Common myeloid progenitor, CD34-positive (primary cell): ENCODE measurements at regions not wholly inside any gene's neighbourhood (a gene's known extent, or its start where the extent isn't known, plus 50 kb on each side); places are given as distances from the start of the nearest gene placed in this dataset.

Experiments used
- CTCF ChIA-PET: fragments of 350-600 bp; sonication (Branson Sonifier 250); formaldehyde crosslinking; loops from one replicate; lab custom pipeline; 2021; ENCODE audit warnings: antibody characterized with exemption; lab: Charles Lee
- POLR2A ChIA-PET: fragments of 350-600 bp; sonication (Branson Sonifier 250); formaldehyde crosslinking; loops from one replicate; lab custom pipeline; 2021; ENCODE audit warnings: antibody characterized with exemption; lab: Charles Lee
- DNase-seq, 3 donors: peaks; one replicate each; pipeline versions ENCODE4 v3.0.0 to v3.0.0-alpha.2; 2013
- H3K27ac ChIP-seq, 2 experiments: 1 replicate in 1 of 2; 2 replicates in 1 of 2; pipeline ENCODE4 v1.7.0; 2013; ENCODE audit warnings: inconsistent platforms in 2 of 2, low read length in 2 of 2, mild to moderate bottlenecking in 2 of 2, low read depth in 1 of 2, moderate library complexity in 1 of 2; ENCODE audit not compliant: severe bottlenecking in 2 of 2, insufficient read depth in 1 of 2, poor library complexity in 1 of 2
- H3K27me3 ChIP-seq, 5 experiments: replicated peaks in 2 of 5; 1 replicate in 3 of 5; 2 replicates in 2 of 5; pipeline versions ENCODE4 v1.6.1 to v1.7.0; 2013; ENCODE audit warnings: low read length in 4 of 5, mild to moderate bottlenecking in 2 of 5, moderate library complexity in 2 of 5, inconsistent platforms in 1 of 5; ENCODE audit not compliant: insufficient read depth in 5 of 5, control insufficient read depth in 4 of 5
- H3K36me3 ChIP-seq, 4 experiments: 1 replicate in 2 of 4; 2 replicates in 2 of 4; pipeline versions ENCODE4 v1.6.1 to v1.7.0; 2013; ENCODE audit warnings: low read length in 3 of 4, control low read depth in 1 of 4, mild to moderate bottlenecking in 1 of 4; ENCODE audit not compliant: control insufficient read depth in 4 of 4, insufficient read depth in 4 of 4
- H3K4me1 ChIP-seq, 4 experiments: 1 replicate in 3 of 4; 2 replicates in 1 of 4; pipeline versions ENCODE4 v1.6.1 to v1.7.1; 2013; ENCODE audit warnings: low read length in 3 of 4, mild to moderate bottlenecking in 3 of 4, control low read depth in 1 of 4, inconsistent platforms in 1 of 4, moderate library complexity in 1 of 4; ENCODE audit not compliant: control insufficient read depth in 4 of 4, insufficient read depth in 4 of 4; ENCODE audit errors: control extremely low read depth in 1 of 4
- H3K4me3 ChIP-seq, 7 experiments: 1 replicate in 4 of 7; 2 replicates in 3 of 7; pipeline versions ENCODE4 v1.5.1 to v1.7.0; 2013; ENCODE audit warnings: mild to moderate bottlenecking in 7 of 7, low read length in 6 of 7, moderate library complexity in 6 of 7, inconsistent platforms in 2 of 7, low read depth in 2 of 7, control low read depth in 1 of 7; ENCODE audit not compliant: insufficient read depth in 4 of 7, control insufficient read depth in 1 of 7; ENCODE audit errors: extremely low read depth in 1 of 7
- H3K9me3 ChIP-seq, 5 experiments: 1 replicate in 4 of 5; 2 replicates in 1 of 5; pipeline versions ENCODE4 v1.6.1 to v1.7.1; 2013; ENCODE audit warnings: low read length in 4 of 5, mild to moderate bottlenecking in 2 of 5, inconsistent platforms in 1 of 5, low read depth in 1 of 5, moderate library complexity in 1 of 5; ENCODE audit not compliant: control insufficient read depth in 4 of 5, insufficient read depth in 2 of 5; ENCODE audit errors: control extremely low read depth in 1 of 5
- WGBS: methylation state at CpG from one replicate; pipeline ENCODE4 v1.1.5; 2013; ENCODE audit not compliant: insufficient coverage; 5-methylcytosine and 5-hydroxymethylcytosine counted together

DNA sequence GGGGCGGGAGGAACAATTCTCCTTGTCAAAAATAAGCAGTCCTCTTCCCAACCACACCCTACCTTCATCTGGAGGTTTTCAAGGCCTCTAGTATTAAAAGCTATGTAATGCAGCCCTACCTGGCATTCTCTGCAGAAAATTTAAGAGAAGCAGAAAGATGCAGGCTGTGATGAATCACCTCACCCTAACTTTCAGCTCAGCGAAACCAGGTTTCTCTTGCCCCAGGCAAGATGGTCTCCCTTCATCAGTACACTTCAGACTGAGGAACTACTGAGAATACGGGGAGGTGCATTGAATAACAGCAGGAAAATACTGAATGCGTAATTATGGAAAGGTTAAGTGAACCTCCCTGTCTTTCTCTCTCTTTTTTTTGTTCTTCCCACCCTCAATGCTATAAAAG, 437.6 kb upstream of the KLF12 start:
- Histone ChIP-seq H3K27me3 (peaks cover 4 to 19% (median 11%) of the 10 kb centered on the region in 5 experiments), H3K9me3 (no peaks in the 10 kb centered on the region), H3K4me1 (peaks cover 0 to 15% (median 7%) of the 10 kb centered on the region in 4 experiments), H3K27ac (no peak overlapping the region), H3K4me3 (no peak overlapping the region), H3K36me3 (no peaks in the 10 kb centered on the region)
- 100% methylated on average over 2 of the region's 4 CpGs for WGBS
- ChIA-PET POLR2A (no interaction called here), CTCF (interaction anchor here (0.8 kb wide), 1 partner anchor 10 kb away, joined by 3 read pairs; no protein-coding TSS in a partner anchor)
- no peak for DNase-seq

DNA sequence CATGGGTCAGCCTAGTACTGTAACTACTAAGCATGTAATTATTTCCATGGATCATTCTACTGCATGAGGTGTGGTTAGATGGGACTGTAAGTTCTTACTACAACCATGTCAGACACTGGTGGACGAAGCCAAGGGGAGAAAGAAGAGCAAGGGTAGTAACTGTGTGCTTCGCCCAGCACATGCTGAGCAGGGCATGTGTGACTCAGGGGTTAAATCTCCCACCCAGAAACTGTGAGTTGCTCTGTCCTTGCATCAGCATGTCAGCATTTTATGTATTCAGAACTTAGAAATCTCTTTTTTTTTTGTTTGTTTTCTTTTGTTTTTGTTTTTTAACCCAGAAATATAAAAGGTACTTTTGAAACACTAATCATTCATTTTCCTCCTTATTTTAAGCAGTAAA, 436.6 kb upstream of the KLF12 start:
- CTCF ChIA-PET = no interaction called here

DNA sequence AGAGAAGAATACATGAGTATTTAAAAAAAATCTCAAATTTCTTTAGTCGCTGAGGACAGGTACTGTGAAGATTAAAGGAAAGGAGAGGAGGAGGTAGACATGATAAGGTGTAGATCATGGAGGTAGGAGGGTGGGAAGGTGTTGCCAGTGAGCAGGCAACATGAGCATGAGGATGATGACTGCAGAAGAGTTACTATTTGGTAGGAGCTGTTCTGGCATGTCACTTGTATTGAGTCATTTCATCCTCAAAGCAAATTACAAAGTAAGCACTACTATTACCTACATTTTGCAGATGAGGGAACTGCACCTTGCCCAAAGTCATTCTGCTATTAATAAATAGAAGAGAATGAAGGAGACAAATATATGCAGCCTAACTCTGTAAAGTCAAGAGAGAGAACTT, 435.8 kb upstream of the KLF12 start:
- ChIA-PET POLR2A (no interaction called here), CTCF (no interaction called here)
- WGBS = no CpG with 5 or more reads among the region's 1 CpG
- Histone ChIP-seq H3K27me3 (peaks cover 0 to 8% (median 5%) of the 10 kb centered on the region in 5 experiments), H3K36me3 (no peaks in the 10 kb centered on the region), H3K4me1 (no peaks in the 10 kb centered on the region), H3K4me3 (no peak overlapping the region), H3K9me3 (no peaks in the 10 kb centered on the region), H3K27ac (no peak overlapping the region)
- DNase-seq = no peak

More for the DNA sequence above, 436.6 kb upstream of the KLF12 start:
- peaks cover 0 to 7% (median 5%) of the 10 kb centered on the region in 4 experiments for H3K4me1 ChIP-seq
- no peaks in the 10 kb centered on the region for H3K36me3 ChIP-seq
- no peak overlapping the region for H3K27ac ChIP-seq
- no peak for DNase-seq
- no peak overlapping the region for H3K4me3 ChIP-seq
- H3K9me3 ChIP-seq = no peaks in the 10 kb centered on the region
- H3K27me3 ChIP-seq = peaks cover 0 to 12% (median 7%) of the 10 kb centered on the region in 5 experiments
- POLR2A ChIA-PET = no interaction called here
- WGBS = no CpG with 5 or more reads among the region's 2 CpGs

DNA sequence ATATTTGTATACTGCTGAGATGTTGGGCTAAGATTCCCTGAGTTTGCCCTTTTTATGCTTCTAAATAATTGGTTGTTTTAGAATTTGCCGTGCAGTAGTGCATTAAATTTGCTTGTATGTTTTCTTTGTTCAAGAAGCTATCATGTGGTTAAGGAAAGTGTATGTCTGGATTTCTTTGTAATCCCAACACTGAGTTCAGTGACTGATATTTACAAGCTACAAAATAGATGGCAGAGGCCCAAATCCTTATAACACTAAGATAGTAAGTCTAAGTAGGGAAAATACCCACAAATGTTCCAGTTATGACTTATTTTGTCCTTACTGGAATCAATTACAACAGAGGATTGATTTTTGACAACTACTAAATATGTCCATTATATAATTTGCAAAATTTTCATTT, 435.0 kb upstream of the KLF12 start:
- H3K27me3 ChIP-seq = peaks cover 0 to 4% (median 2%) of the 10 kb centered on the region in 5 experiments
- no peaks in the 10 kb centered on the region for H3K36me3 ChIP-seq
- no peaks in the 10 kb centered on the region for H3K9me3 ChIP-seq
- H3K4me3 ChIP-seq = no peak overlapping the region
- no peaks in the 10 kb centered on the region for H3K4me1 ChIP-seq
- ChIA-PET POLR2A (no interaction called here), CTCF (no interaction called here)
- DNase-seq = no peak
- 0% methylated on average over 1 of the region's 1 CpG for WGBS
- no peak overlapping the region for H3K27ac ChIP-seq

DNA sequence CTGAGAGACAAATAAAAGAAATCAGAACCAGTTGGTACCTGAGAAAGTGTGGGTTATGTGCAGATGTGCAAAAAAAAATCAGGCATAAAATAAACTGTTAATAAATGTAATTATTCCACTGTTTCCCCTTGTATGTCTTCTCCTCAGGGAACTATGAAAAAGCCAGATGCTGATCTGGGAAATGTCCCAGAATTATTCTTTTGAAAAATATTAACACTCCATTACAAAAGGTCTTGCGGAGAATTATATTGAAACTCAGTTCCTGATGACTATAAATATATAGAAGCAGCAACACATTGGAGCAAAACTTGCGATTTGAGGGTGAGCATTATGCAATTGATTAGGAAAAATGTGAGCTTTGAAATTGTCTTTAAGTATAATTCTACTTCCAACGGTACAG, 433.3 kb upstream of the KLF12 start:
- ChIA-PET POLR2A (no interaction called here), CTCF (no interaction called here)
- Histone ChIP-seq H3K4me3 (no peak overlapping the region), H3K4me1 (no peaks in the 10 kb centered on the region), H3K27me3 (peaks cover 0 to 2% (median 2%) of the 10 kb centered on the region in 5 experiments), H3K9me3 (no peaks in the 10 kb centered on the region), H3K36me3 (no peaks in the 10 kb centered on the region), H3K27ac (no peak overlapping the region)
- no peak for DNase-seq
- WGBS = no CpG with 5 or more reads among the region's 3 CpGs

DNA sequence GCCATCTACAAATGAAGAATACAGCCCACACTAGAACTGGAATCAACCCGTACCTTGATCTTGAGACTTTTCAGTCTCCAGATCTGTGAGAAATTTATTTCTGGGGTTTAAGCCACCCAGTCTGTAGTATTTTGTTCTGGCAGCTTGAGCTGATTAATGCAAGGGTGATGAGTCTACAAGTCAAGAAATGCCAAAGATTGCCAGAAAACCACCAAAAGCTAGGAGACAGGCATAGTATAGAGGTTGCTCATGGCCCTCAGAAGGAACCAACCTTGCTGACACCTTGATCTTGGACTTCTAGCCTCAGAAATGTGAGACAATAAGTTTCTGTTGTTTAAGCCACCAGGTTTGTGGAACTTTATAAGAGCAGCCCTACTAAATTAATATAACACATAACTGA, 428.2 kb upstream of the KLF12 start:
- no peak overlapping the region for H3K4me3 ChIP-seq
- H3K4me1 ChIP-seq = no peaks in the 10 kb centered on the region
- CTCF ChIA-PET = no interaction called here
- no CpG with 5 or more reads among the region's 1 CpG for WGBS
- no peak overlapping the region for H3K27ac ChIP-seq
- POLR2A ChIA-PET = no interaction called here
- H3K27me3 ChIP-seq = peaks cover 0 to 2% (median 0%) of the 10 kb centered on the region in 5 experiments
- H3K36me3 ChIP-seq = no peaks in the 10 kb centered on the region
- no peaks in the 10 kb centered on the region for H3K9me3 ChIP-seq
- no peak for DNase-seq

DNA sequence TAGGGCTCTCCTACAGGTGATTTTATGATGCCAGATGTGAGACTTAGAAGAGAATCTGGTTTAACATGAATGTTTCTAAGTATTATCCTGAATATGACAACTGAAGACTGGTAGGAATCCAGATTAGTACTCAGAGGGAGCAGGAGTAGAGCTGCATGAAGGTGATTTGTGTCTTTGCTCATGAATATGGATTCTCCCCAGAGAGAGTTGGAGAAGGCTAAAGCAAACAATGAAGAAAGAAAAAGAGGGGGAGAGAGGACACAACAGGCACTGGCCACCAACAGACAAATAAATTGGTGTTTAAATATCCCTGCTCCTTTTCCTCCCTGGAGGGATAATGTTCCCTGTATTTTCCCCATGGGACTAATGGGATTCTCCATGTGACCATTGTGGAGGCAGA, 427.0 kb upstream of the KLF12 start:
- Histone ChIP-seq H3K9me3 (no peaks in the 10 kb centered on the region), H3K27ac (no peak overlapping the region), H3K27me3 (no peaks in the 10 kb centered on the region), H3K36me3 (no peaks in the 10 kb centered on the region), H3K4me1 (no peaks in the 10 kb centered on the region), H3K4me3 (no peak overlapping the region)
- DNase-seq = no peak
- ChIA-PET CTCF (no interaction called here), POLR2A (no interaction called here)
